Neuronal stem cell (in vitro differentiated cells): ENCODE measurements at regions not wholly inside any gene's neighbourhood (a gene's known extent, or its start where the extent isn't known, plus 50 kb on each side); places are given as distances from the start of the nearest gene placed in this dataset.

Source experiments
- DNase-seq: peaks from one replicate; pipeline ENCODE4 v3.0.0-alpha.2; 2013; ENCODE audit warnings: low spot score
- H2AFZ ChIP-seq: one replicate; pipeline ENCODE4 v1.6.1; 2013; ENCODE audit warnings: mild to moderate bottlenecking, low read length, inconsistent platforms
- H2AK5ac ChIP-seq: 2 replicates; pipeline ENCODE4 v1.6.1; 2013; ENCODE audit warnings: low read depth, mild to moderate bottlenecking, inconsistent platforms, low read length, moderate library complexity, mixed read lengths
- H2BK120ac ChIP-seq: 2 replicates; pipeline ENCODE4 v1.6.1; 2013; ENCODE audit warnings: low read depth, mild to moderate bottlenecking, inconsistent platforms, low read length, moderate library complexity, mixed read lengths
- H2BK12ac ChIP-seq: one replicate; pipeline ENCODE4 v1.6.1; 2013; ENCODE audit warnings: low read length, inconsistent platforms
- H2BK15ac ChIP-seq: 2 replicates; pipeline ENCODE4 v1.6.1; 2013; ENCODE audit warnings: mild to moderate bottlenecking, low read length, inconsistent platforms, mixed read lengths
- H2BK5ac ChIP-seq: one replicate; pipeline ENCODE4 v1.6.1; 2013; ENCODE audit warnings: inconsistent platforms, mild to moderate bottlenecking, low read length, moderate library complexity
- H3K14ac ChIP-seq: one replicate; pipeline ENCODE4 v1.6.1; 2013; ENCODE audit warnings: low read length, inconsistent platforms
- H3K18ac ChIP-seq: 2 replicates; pipeline ENCODE4 v1.6.1; 2013; ENCODE audit warnings: low read length, inconsistent platforms
- H3K23ac ChIP-seq: 2 replicates; pipeline ENCODE4 v1.6.1; 2013; ENCODE audit warnings: low read depth, mild to moderate bottlenecking, mixed read lengths, low read length, inconsistent platforms; ENCODE audit not compliant: poor library complexity
- H3K27ac ChIP-seq: replicated peaks from 3 replicates; pipeline ENCODE4 v1.5.1; 2013; ENCODE audit warnings: low read length, inconsistent platforms
- H3K27me3 ChIP-seq, 3 experiments: 2 replicates each; pipeline ENCODE4 v1.6.1; 2013; ENCODE audit warnings: low read length in 3 of 3, mild to moderate bottlenecking in 2 of 3, inconsistent platforms in 1 of 3, low read depth in 1 of 3, mixed read lengths in 1 of 3, moderate library complexity in 1 of 3; ENCODE audit not compliant: control insufficient read depth in 3 of 3, insufficient read depth in 3 of 3
- H3K36me3 ChIP-seq, 2 donors: replicated peaks in 1 of 2; 2 replicates each; pipeline ENCODE4 v1.6.1; 2013; ENCODE audit warnings: low read length in 2 of 2; ENCODE audit not compliant: control insufficient read depth in 2 of 2, insufficient read depth in 2 of 2
- H3K4ac ChIP-seq: 2 replicates; pipeline ENCODE4 v1.6.1; 2013; ENCODE audit warnings: inconsistent platforms, mild to moderate bottlenecking, low read length, moderate library complexity
- H3K4me1 ChIP-seq, 2 donors: 1 replicate in 1 of 2; 2 replicates in 1 of 2; pipeline ENCODE4 v1.6.1; 2013; ENCODE audit warnings: low read length in 2 of 2, low read depth in 1 of 2; ENCODE audit not compliant: control insufficient read depth in 2 of 2, insufficient read depth in 1 of 2
- H3K4me2 ChIP-seq: one replicate; pipeline ENCODE4 v1.6.1; 2013; ENCODE audit warnings: mild to moderate bottlenecking, low read length, inconsistent platforms; ENCODE audit not compliant: insufficient read depth, poor library complexity, severe bottlenecking
- H3K4me3 ChIP-seq, 2 donors: 2 replicates each; pipeline ENCODE4 v1.5.1; 2013; ENCODE audit warnings: low read length in 2 of 2, mild to moderate bottlenecking in 2 of 2, inconsistent platforms in 1 of 2, moderate library complexity in 1 of 2
- H3K79me1 ChIP-seq: one replicate; pipeline ENCODE4 v1.6.1; 2013; ENCODE audit warnings: low read depth, mild to moderate bottlenecking, inconsistent platforms, low read length, moderate library complexity
- H3K9ac ChIP-seq: one replicate; pipeline ENCODE4 v1.6.1; 2013; ENCODE audit warnings: mild to moderate bottlenecking, low read depth, low read length, inconsistent platforms; ENCODE audit not compliant: poor library complexity
- H3K9me3 ChIP-seq, 2 donors: replicated peaks in 1 of 2; 2 replicates each; pipeline versions ENCODE3 to v1.6.1; 2013; ENCODE audit warnings: low read length in 2 of 2, mild to moderate bottlenecking in 2 of 2, inconsistent platforms in 1 of 2, low read depth in 1 of 2, mixed read lengths in 1 of 2, moderate library complexity in 1 of 2; ENCODE audit not compliant: control insufficient read depth in 2 of 2, insufficient read depth in 1 of 2
- H4K8ac ChIP-seq: one replicate; pipeline ENCODE4 v1.6.1; 2013; ENCODE audit warnings: low read depth, mild to moderate bottlenecking, inconsistent platforms, low read length, moderate library complexity
- H4K91ac ChIP-seq: one replicate; pipeline ENCODE4 v1.6.1; 2013; ENCODE audit warnings: low read length, low read depth, mild to moderate bottlenecking, inconsistent platforms; ENCODE audit not compliant: poor library complexity
- WGBS, 2 donors: extraction: QIAGEN DNeasy Blood & Tissue Kit; methylation state at CpG; one replicate each; pipeline ENCODE4 v1.1.7; 2013; ENCODE audit warnings: missing lambda C conversion rate in 2 of 2, mixed read lengths in 1 of 2; ENCODE audit not compliant: insufficient read length in 2 of 2, insufficient replicate concordance in 1 of 2; ENCODE audit errors: extremely low coverage in 2 of 2; 5-methylcytosine and 5-hydroxymethylcytosine counted together

GRCh38 chr13:111556496-111556895 is 236.1 kb downstream of the TEX29 start:
- Histone ChIP-seq H4K8ac (no peak overlapping the region), H3K14ac (no peak overlapping the region), H2BK15ac (no peak overlapping the region), H3K4me2 (no peak overlapping the region), H4K91ac (no peak overlapping the region), H3K23ac (no peak overlapping the region), H3K79me1 (no peaks in the 10 kb centered on the region), H2BK120ac (no peak overlapping the region), H3K4me1 (peaks cover 0 to 3% of the 10 kb centered on the region in 2 donors), H3K4ac (no peak overlapping the region), H3K18ac (no peak overlapping the region), H3K27ac (no peak overlapping the region), H3K4me3 (no peak overlapping the region), H3K9ac (no peak overlapping the region), H2BK12ac (no peak overlapping the region), H3K36me3 (no peaks in the 10 kb centered on the region), H2BK5ac (no peak overlapping the region), H3K9me3 (peaks cover 0 to 2% of the 10 kb centered on the region in 2 donors), H3K27me3 (peaks cover 0 to 13% (median 0%) of the 10 kb centered on the region in 3 experiments), H2AFZ (no peak overlapping the region), H2AK5ac (no peak overlapping the region)
- no peak for DNase-seq
- no CpG with 5 or more reads among the region's 13 CpGs for WGBS, 2 donors

DNA sequence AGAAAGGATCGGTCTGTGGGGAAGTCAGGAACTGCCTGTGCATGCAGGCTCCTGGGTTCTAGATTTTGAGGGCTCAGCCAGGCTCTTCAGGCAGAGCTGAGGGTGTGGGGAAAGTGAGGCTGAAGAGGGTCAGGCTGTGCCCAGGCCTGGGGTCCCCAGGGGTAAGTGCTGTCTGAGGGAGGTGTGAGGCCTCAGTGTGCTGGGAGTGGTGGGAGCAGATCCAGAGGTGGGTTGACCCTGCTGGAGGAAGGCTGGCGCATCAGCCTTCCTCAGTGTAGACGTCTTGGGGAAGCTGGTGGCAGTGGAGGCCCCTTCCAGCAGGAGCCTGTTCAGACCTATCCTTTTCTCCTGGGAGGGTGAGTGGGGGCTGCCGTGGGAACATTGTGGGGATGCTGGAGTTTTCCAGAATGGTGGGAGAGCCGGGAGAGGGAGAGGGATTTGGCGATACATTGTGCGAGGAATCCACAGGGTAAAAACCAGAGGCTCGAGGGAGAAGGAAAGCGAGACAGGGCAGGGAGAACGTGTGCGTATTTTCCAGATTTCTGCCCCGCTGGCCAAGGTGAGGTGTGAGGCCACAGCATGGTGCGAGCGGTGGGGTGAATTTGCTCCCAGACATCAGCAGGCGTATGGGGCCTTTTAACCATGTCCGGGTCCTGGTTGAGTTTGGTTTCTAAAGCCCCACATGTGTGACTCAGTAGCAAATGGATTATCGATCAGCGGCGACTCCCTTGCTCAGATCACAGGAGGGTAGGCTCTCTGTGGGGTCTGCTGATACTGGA is 237.7 kb downstream of the TEX29 start:
- Histone ChIP-seq H3K4me3 (peak overlapping the region in 1 of 2 donors; percentile 49), H4K91ac (no peak overlapping the region), H4K8ac (no peak overlapping the region), H2BK120ac (no peak overlapping the region), H3K18ac (peak overlapping the region; percentile 24), H2BK12ac (no peak overlapping the region), H3K4ac (no peak overlapping the region), H3K9ac (no peak overlapping the region), H3K9me3 (peaks cover 0 to 1% of the 10 kb centered on the region in 2 donors), H3K4me1 (peaks cover 0 to 3% of the 10 kb centered on the region in 2 donors), H2AK5ac (no peak overlapping the region), H3K27me3 (peaks cover 0 to 6% (median 0%) of the 10 kb centered on the region in 3 experiments), H3K14ac (peak overlapping the region; percentile 86), H3K4me2 (no peak overlapping the region), H2AFZ (no peak overlapping the region), H2BK15ac (no peak overlapping the region), H3K23ac (peak overlapping the region; percentile 9), H3K27ac (no peak overlapping the region), H3K36me3 (no peaks in the 10 kb centered on the region), H2BK5ac (peak overlapping the region; percentile 56), H3K79me1 (no peaks in the 10 kb centered on the region)
- no peak for DNase-seq
- no CpG with 5 or more reads among the region's 19 CpGs for WGBS, 2 donors

DNA sequence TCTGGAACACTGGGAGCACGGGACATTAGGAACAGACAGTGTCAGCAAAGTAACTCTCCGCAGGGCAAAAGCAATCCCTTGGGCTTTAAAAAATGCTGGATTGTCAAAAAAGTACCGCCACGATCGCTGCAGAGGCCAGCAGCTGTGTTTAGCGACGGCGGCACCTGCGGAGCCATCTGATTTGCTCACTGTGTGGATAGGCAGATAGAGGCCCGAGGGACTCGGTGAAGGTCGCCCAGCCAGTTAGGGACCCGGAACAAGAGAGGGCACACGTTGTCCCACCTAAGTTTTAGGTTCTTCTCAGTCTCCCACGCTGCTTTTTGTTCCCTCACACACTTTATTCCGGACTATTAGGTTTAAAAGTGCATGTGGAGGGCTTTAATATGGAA is 238.3 kb downstream of the TEX29 start:
- no peak overlapping the region for H3K4ac ChIP-seq
- DNase-seq, result no peak
- peak overlapping the region; percentile 56 for H2BK5ac ChIP-seq
- no peak overlapping the region for H2BK12ac ChIP-seq
- H3K14ac ChIP-seq, result no peak overlapping the region
- H3K27ac ChIP-seq, result no peak overlapping the region
- H2BK15ac ChIP-seq, result no peak overlapping the region
- no peak overlapping the region for H2AFZ ChIP-seq
- no peak overlapping the region for H3K23ac ChIP-seq
- H3K9me3 ChIP-seq, result peaks cover 0 to 1% of the 10 kb centered on the region in 2 donors
- no CpG with 5 or more reads among the region's 16 CpGs for WGBS, 2 donors
- H4K91ac ChIP-seq, result no peak overlapping the region
- no peak overlapping the region for H3K4me2 ChIP-seq
- H3K27me3 ChIP-seq, result peaks cover 0 to 4% (median 0%) of the 10 kb centered on the region in 3 experiments
- H2AK5ac ChIP-seq, result no peak overlapping the region
- no peaks in the 10 kb centered on the region for H3K79me1 ChIP-seq
- H3K9ac ChIP-seq, result no peak overlapping the region
- peaks cover 0 to 3% of the 10 kb centered on the region in 2 donors for H3K4me1 ChIP-seq
- no peak overlapping the region for H3K4me3 ChIP-seq
- no peak overlapping the region for H4K8ac ChIP-seq
- H3K18ac ChIP-seq, result no peak overlapping the region
- H3K36me3 ChIP-seq, result no peaks in the 10 kb centered on the region
- no peak overlapping the region for H2BK120ac ChIP-seq

- peak overlapping the region; percentile 86 for H2AK5ac ChIP-seq
- H3K4me3 ChIP-seq, result no peak overlapping the region
- no peak overlapping the region for H2BK15ac ChIP-seq
- H2BK5ac ChIP-seq, result no peak overlapping the region
- H2AFZ ChIP-seq, result no peak overlapping the region
- H3K9ac ChIP-seq, result no peak overlapping the region
- H3K23ac ChIP-seq, result peak overlapping the region; percentile 23
- peaks cover 0 to 1% of the 10 kb centered on the region in 2 donors for H3K9me3 ChIP-seq
- H3K27me3 ChIP-seq, result peaks cover 0 to 2% (median 0%) of the 10 kb centered on the region in 3 experiments
- H3K79me1 ChIP-seq, result no peaks in the 10 kb centered on the region
- H3K4ac ChIP-seq, result no peak overlapping the region
- H4K8ac ChIP-seq, result no peak overlapping the region
- DNase-seq, result no peak
- no CpG with 5 or more reads among the region's 26 CpGs for WGBS, 2 donors
- no peak overlapping the region for H2BK12ac ChIP-seq
- H3K4me2 ChIP-seq, result no peak overlapping the region
- no peak overlapping the region for H4K91ac ChIP-seq
- H3K14ac ChIP-seq, result no peak overlapping the region
- no peak overlapping the region for H2BK120ac ChIP-seq
- no peak overlapping the region for H3K27ac ChIP-seq
- peak overlapping the region; percentile 60 for H3K18ac ChIP-seq
- H3K36me3 ChIP-seq, result no peaks in the 10 kb centered on the region
- peaks cover 2 to 3% of the 10 kb centered on the region in 2 donors for H3K4me1 ChIP-seq
These were observed 239.4 kb downstream of the TEX29 start for GRCh38 chr13:111559612-111560403.
